ENCODE measurements at regions not wholly inside any gene's neighbourhood (a gene's known extent, or its start where the extent isn't known, plus 50 kb on each side); places are given as distances from the start of the nearest gene placed in this dataset.

DNA sequence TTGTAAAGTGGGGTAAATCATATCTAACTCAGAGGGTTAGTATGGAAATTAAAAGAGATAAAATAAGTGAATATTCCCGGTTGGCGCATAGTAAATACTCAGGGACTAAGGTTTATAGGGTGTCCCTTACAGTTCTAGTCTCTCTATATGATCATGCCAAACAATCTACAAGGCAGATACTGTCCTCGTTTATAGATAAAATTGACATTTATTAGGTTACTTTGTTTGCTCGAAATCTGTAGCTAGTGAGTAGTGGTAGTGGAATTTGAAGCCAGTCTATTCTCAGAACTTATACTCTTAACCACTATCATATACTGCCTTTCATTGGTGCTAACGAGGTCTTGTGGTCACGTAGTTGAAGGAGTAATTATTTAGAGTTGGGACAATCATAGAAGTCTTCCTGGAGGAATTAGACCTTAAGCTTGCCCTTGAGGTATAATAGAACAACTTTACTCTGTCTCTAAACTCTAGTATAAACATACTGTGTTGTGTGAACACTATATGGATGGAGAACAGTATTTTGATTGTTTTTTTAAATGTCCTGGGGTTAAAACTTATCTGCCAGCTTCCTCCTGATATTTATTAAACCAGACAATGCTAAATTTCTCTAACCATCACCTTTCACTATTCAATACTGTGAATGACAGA, 324.0 kb downstream of the STIM2 start:
- DNase-seq, result no peak

GRCh38 chr4:27186710-27187109, 326.1 kb downstream of the STIM2 start:
- no peak for DNase-seq

GRCh38 chr4:27187786-27188185, 327.1 kb downstream of the STIM2 start:
- no peak for DNase-seq

- DNase-seq, result no peak
Observed at GRCh38 chr4:27189683-27190082, 329.0 kb downstream of the STIM2 start.

- DNase-seq, result no peak
Observed at GRCh38 chr4:27191592-27191991, 331.0 kb downstream of the STIM2 start.

DNA sequence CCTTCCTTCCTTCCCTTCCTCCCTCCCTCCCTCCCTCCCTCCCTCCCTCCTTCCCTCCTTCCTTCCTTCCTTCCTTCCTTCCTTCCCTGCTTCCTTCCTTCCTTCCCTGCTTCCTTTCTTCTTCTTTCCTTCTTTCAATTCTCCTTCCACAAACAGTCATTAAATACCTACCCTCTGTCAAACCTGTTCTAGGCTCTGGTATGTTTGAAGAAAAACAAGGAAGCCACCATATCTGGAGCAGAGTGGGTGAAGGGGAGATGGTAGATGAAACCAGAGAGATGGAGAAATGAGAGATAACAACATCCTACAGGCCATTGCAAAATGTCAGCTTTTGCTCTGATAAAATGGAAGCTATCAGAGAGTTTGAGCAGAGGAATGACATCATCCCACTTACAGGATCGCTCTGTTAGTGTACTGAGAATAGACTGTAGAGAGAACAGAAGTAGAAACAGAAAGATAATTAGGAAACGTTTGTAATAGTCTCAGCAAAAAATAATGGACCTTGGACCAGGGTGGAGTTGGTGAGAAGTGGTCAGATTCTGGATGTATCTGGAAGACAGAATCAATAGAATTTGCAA, 334.0 kb downstream of the STIM2 start:
- DNase-seq, result no peak

DNA sequence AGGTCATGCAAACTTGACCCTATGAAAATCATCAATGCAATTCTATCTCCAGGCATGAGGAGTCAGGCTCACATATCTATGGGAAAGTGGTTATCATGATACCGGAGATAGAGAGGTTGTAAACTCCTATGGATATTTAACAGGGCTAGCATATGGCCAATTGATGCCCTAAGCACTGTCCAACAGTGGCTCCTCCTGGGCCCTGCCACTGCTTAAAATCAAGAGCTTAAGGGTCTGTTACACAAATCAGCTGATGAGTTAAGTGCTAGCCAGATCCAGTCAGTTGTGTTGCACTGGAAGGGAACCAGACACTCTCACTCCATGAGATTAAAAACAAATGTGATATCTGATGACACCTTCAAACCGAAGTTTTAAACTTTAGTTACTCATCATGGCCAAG, 337.6 kb downstream of the STIM2 start:
- no peak for DNase-seq

DNA sequence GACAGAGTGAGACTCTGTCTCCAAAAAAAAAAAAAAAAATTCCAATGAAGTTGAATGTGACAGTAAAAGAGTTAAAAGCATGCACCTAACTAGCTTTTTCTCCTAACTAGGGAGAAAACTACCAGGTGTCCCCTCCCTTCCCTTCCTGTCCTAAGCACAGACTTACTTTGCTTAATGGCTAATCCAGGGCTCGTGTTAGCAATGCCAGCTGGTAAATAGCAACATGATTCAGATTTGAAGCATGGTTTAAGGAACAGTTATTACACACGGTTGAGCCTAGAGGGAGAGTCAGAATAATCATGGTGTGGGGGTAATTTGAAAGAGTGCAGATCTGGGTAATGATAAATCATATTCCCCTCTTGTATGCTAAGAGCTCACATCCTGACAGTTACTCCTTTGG, 338.3 kb downstream of the STIM2 start:
- DNase-seq, result no peak

- no peak for DNase-seq
Observed at GRCh38 chr4:27206009-27206408, 345.4 kb downstream of the STIM2 start.

DNA sequence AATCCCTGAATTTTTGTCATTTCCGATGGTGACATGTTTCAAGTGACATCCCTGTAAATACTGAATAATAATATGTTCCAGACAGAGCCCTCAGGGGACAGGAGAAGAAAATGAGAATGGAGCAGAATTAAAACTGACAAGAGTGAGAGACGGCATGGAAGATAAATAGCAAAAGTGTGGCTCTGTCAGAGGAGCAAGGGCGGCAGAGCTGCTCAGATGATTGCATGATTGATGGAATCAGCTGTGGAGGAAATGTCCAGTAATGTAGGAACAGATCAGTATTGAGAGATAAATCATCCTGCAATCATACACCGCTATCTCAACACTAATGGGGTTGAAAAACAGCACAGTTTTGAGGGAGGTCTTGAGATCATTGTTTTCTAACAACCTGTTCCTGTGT, 350.3 kb downstream of the STIM2 start:
- no peak for DNase-seq

DNA sequence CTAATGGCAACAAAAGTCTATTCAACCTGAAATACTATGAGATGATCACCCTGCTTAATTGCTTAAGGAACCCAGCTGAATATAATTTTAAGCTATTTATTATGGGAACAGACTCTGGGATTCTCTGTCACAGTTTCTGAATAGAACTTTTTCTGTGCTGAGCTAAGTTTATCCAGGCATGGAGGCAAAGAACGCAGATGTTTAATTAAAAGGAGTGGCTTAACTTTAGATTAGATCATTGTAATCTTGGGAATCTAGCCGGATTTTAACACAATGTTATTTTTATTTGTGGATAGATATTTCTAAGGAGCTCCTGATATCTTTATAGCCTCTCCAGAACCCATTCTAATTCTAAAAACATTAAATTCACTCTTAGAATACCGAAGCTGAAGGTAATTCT, 353.4 kb downstream of the STIM2 start:
- DNase-seq, result no peak

DNA sequence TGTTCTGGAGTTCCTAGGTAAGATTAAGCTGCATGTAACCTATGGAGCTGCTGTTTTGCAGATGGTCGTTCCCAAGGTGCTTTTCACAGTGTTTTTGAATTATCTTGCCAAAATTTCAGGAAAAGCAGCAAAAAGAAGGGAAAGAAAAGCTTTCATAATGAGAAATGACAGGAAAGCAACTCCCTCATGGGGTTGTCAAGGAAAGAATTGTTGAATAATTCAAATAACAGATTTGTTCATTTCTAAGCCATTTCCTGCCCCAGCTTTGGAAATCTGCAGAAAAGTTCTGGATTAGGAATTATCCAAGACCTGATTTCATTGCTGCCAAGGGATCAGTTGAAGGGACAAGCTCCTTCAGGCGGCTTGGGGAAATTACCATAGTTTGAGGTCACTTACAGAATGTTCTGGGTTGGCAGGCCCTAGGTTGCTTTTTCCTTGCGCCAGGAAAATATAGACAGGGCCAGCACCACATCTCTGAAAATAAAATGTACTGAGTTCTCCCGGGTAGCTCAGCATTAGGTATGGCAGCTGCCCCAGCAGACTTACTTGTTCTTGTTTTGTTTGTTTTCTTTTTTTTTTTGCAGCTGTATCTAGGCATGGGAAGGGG, 354.7 kb downstream of the STIM2 start:
- DNase-seq, result peak; percentile 59

GRCh38 chr4:27217261-27217769, 356.7 kb downstream of the STIM2 start:
- DNase-seq, result no peak

DNA sequence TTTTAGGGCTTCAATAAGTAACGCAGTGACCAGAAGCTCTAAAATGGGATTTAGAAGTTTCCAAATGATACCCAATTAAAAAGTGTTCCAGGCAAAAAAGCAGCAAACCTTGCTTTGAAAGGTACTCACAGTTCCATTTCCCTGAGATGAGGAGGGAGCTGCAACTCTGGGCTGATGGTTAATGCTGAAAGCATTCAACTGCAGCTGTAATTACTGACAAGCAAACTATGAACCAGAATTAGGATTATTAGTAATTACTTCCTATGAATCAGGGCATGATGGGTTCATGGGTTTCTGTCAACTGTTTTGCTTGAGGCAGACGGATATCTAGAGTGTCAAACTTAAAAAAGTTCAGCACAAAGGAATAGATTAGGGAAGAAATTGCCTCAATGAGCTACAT, 357.4 kb downstream of the STIM2 start:
- no peak for DNase-seq

DNA sequence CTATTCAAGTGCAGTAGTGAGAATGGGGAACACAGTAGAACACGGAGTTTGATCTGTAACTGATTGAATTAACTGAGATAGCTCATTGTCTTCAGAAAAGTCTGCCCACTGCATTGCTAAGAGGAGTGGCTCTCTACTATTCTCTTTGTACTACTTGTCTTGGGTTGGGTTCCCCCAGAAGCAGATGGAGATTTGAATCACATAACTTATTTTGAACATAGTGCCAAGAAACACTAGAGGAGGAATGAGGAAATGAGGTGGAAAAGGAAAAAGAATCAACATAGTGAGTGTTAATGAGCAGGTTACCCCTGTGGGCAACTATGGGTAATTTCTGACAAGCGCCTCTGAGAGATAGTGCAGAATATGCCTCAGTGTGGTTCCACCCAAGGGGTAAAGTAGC, 362.7 kb downstream of the STIM2 start:
- DNase-seq, result no peak

GRCh38 chr4:27233531-27233930, 372.9 kb downstream of the STIM2 start:
- DNase-seq, result peak; percentile 61

DNA sequence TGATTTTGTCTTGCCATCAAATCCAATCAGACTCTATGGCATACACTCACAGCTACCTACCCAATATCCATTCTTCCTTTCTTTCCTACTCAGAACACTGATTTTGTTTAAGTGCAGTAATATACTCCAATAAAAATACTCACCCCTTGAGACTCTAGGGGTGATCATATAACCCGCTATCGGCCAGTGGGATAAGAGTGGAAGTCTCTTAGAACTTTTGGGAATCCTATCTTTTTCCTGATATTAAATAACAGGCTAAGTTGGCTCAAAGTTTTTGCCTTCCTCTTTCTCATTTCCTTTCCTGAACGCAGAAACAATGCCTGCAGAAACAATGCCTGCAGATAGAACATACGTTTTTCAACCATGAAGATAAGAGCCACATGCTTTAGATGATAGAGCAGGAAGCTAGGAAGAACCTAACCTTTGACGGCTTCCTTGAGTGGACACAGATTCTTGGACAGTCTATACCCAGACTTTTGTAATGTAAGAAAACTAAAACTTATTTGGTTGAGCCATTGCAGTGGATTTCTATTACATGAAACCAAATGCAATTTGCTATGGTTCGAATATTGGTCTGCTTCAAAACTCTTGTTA, 373.8 kb downstream of the STIM2 start:
- no peak for DNase-seq

DNA sequence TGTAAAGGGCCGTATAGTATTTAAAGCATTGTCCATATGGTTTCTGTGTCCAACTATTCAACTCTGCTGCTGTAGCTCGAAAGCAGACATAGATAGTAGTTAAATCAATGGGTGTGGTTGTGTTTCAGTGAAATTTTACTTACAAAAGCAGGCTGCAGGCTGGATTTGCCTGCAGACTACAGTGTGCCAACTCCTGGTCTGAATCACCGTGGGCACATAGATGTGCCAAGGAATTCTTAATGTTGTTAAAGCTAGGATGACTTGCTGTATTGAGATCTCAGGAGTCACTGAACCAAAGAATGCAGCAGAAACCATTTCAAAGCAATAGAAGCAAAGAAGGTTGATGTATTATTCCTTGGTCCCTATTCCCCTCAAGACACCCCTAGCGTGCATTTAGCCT, 379.0 kb downstream of the STIM2 start:
- no peak for DNase-seq

DNA sequence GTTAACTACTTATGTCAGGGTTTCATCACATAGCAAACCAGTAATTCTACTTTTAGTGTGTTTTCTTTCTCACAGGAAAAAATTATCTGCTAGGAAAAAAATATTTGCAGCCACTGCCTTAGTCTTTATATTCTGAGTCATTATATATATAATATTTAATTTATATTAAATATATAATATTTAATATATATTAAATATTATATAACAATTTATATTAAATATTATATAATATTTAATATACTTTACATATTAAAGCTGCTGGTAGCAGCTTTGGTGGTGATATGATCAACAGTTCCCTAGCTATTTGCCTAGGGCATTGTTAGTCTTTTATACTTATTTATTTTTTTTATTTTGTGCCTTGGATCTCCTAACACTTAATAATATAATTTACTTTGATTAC, 381.6 kb downstream of the STIM2 start:
- no peak for DNase-seq

DNA sequence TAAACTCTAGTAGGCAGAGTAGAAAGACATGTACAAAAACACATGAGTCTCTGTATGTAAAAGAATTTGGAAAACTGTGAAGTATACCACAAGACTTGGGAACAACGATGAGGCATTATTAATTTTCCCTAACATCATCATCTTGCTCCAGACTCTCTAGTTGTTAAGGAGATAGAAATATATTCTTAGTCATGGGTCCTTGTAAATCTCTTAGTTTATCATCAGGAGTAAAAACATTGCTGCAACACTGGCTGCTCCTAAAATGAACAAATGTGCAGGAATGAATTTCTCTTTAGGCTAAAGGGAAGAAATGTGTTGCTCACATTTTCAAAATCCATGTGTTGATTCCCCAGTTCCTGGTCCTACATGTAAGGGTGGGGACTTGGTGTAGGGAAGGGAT, 384.6 kb downstream of the STIM2 start:
- no peak for DNase-seq

DNA sequence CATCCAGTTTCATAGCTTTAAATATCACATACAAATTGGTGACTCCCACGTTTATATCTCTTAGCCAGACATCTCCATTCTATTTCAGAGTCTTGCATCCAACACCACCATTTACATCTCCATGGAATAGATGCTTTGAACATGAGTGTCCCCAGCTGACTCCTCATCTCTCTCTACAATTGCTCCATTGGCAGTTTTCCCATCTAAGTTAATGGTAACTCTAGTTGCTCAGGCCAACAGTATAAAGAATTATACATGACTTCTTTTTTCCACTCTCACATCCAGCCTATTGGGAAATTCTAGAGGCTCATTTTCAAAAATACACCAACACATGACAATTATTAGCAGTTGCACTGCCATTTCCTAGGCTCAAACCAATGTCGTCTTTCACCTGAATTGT, 388.2 kb downstream of the STIM2 start:
- DNase-seq, result peak; percentile 71

DNA sequence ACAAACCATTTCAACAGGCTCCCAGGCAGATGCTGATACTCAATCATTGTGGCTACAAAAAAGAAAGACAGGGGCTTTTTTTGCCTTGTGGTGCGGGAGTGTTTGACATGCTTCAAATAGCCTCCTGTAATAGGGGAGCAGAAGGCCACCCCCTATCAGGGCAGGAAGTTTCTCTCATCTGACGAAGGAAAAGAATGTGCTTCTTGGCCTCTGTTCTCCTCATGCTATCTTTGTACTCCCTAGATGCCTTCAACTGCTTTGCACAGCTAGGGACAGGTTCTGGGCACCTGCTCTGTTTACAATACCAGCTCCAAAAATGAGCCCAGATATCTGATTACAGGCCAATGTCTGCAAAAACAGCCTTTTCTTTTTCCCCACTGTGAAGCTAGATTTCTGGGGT, 391.1 kb downstream of the STIM2 start:
- no peak for DNase-seq

GRCh38 chr4:27267339-27267969, 406.8 kb downstream of the STIM2 start:
- DNase-seq, result peak; percentile 16
